NT2/D1 (cell line): ENCODE measurements at regions not wholly inside any gene's neighbourhood (a gene's known extent, or its start where the extent isn't known, plus 50 kb on each side); places are given as distances from the start of the nearest gene placed in this dataset.

Source experiments
- DNase-seq: peaks from one replicate; pipeline ENCODE4 v3.0.0-alpha.2; 2011; ENCODE audit warnings: low read depth, low spot score
- H3K27me3 ChIP-seq: 2 replicates; pipeline ENCODE4 v1.6.0; 2011; ENCODE audit warnings: mild to moderate bottlenecking; ENCODE audit not compliant: insufficient read length, insufficient read depth
- H3K36me3 ChIP-seq: 2 replicates; pipeline ENCODE4 v1.6.1; 2011; ENCODE audit warnings: mild to moderate bottlenecking, low read length, mixed read lengths; ENCODE audit not compliant: insufficient read depth, insufficient read length
- H3K4me1 ChIP-seq: 2 replicates; pipeline ENCODE4 v1.5.1; 2011; ENCODE audit not compliant: insufficient read depth, insufficient read length
- H3K4me3 ChIP-seq: 2 replicates; pipeline ENCODE4 v1.5.1; 2011; ENCODE audit warnings: low read depth; ENCODE audit not compliant: insufficient read length
- H3K9ac ChIP-seq: 2 replicates; pipeline ENCODE4 v1.6.0; 2011; ENCODE audit warnings: low read depth; ENCODE audit not compliant: insufficient read length
- H3K9me3 ChIP-seq: 2 replicates; pipeline ENCODE4 v1.5.1; 2011; ENCODE audit warnings: mild to moderate bottlenecking, low read length; ENCODE audit not compliant: insufficient read depth
- SUZ12 ChIP-seq: IDR thresholded peaks from 2 replicates; pipeline ENCODE4 v1.6.1; 2011; ENCODE audit not compliant: insufficient read length, insufficient read depth; ENCODE audit errors: extremely low read depth
- YY1 ChIP-seq: IDR thresholded peaks from 2 replicates; pipeline ENCODE4 v1.6.1; 2011; ENCODE audit not compliant: insufficient read length, insufficient read depth
- ZNF274 ChIP-seq: IDR thresholded peaks from 2 replicates; pipeline ENCODE4 v1.6.1; 2011; ENCODE audit warnings: mild to moderate bottlenecking, low read depth, low read length

- TF ChIP-seq SUZ12, result no peak
- peaks cover 9% of the 10 kb centered on the region; the same call in 1 of the 2 replicates for H3K9me3 ChIP-seq
Observed at GRCh38 chr3:20516311-20516710, 330.3 kb upstream of the SGO1 start.

GRCh38 chr3:20515834-20516233, 329.8 kb upstream of the SGO1 start:
- DNase-seq, result no peak
- Histone ChIP-seq H3K4me3 (no peak overlapping the region), H3K9me3 (peaks cover 9% of the 10 kb centered on the region; the same call in 1 of the 2 replicates), H3K27me3 (no peaks in the 10 kb centered on the region), H3K4me1 (no peaks in the 10 kb centered on the region), H3K36me3 (no peaks in the 10 kb centered on the region), H3K9ac (no peak overlapping the region)
- TF ChIP-seq YY1 (no peak), SUZ12 (no peak), ZNF274 (no peak)

More at GRCh38 chr3:20516311-20516710, 330.3 kb upstream of the SGO1 start:
- Histone ChIP-seq H3K36me3 (no peaks in the 10 kb centered on the region), H3K27me3 (no peaks in the 10 kb centered on the region), H3K4me1 (no peaks in the 10 kb centered on the region), H3K4me3 (no peak overlapping the region), H3K9ac (no peak overlapping the region)
- no peak for DNase-seq

- peak; percentile 44 for DNase-seq
- H3K4me3 ChIP-seq, result no peak overlapping the region
Observed at GRCh38 chr3:20511863-20512505, 326.0 kb upstream of the SGO1 start.

GRCh38 chr3:20510396-20510795, 324.4 kb upstream of the SGO1 start:
- Histone ChIP-seq H3K36me3 (no peaks in the 10 kb centered on the region), H3K4me1 (no peaks in the 10 kb centered on the region), H3K4me3 (no peak overlapping the region), H3K9me3 (peaks cover 9% of the 10 kb centered on the region; the same call in 1 of the 2 replicates), H3K9ac (no peak overlapping the region), H3K27me3 (no peaks in the 10 kb centered on the region)
- TF ChIP-seq SUZ12 (no peak), YY1 (no peak)
- DNase-seq, result no peak

More at GRCh38 chr3:20511863-20512505, 326.0 kb upstream of the SGO1 start:
- Histone ChIP-seq H3K9ac (no peak overlapping the region), H3K9me3 (peaks cover 9% of the 10 kb centered on the region; the same call in 1 of the 2 replicates), H3K4me1 (no peaks in the 10 kb centered on the region), H3K36me3 (no peaks in the 10 kb centered on the region), H3K27me3 (no peaks in the 10 kb centered on the region)
- TF ChIP-seq YY1, result no peak
- TF ChIP-seq ZNF274, result no peak
- TF ChIP-seq SUZ12, result no peak

- TF ChIP-seq YY1 (no peak), ZNF274 (no peak), SUZ12 (no peak)
- H3K36me3 ChIP-seq, result no peaks in the 10 kb centered on the region
- H3K4me3 ChIP-seq, result no peak overlapping the region
- H3K9ac ChIP-seq, result no peak overlapping the region
- H3K4me1 ChIP-seq, result no peaks in the 10 kb centered on the region
- H3K9me3 ChIP-seq, result no peaks in the 10 kb centered on the region
- no peaks in the 10 kb centered on the region for H3K27me3 ChIP-seq
- no peak for DNase-seq
Observed at GRCh38 chr3:20503394-20504082, 317.5 kb upstream of the SGO1 start.

GRCh38 chr3:20490996-20491395, 305.0 kb upstream of the SGO1 start:
- H3K4me3 ChIP-seq, result no peak overlapping the region
- H3K9ac ChIP-seq, result no peak overlapping the region
- H3K9me3 ChIP-seq, result no peaks in the 10 kb centered on the region
- no peak for DNase-seq
- TF ChIP-seq SUZ12, result no peak
- TF ChIP-seq ZNF274, result no peak
- no peaks in the 10 kb centered on the region for H3K27me3 ChIP-seq
- no peaks in the 10 kb centered on the region for H3K36me3 ChIP-seq
- H3K4me1 ChIP-seq, result no peaks in the 10 kb centered on the region

GRCh38 chr3:20488151-20488550, 302.1 kb upstream of the SGO1 start:
- no peaks in the 10 kb centered on the region for H3K27me3 ChIP-seq
- no peak for DNase-seq
- peaks cover 12% of the 10 kb centered on the region for H3K9me3 ChIP-seq
- no peak overlapping the region for H3K4me3 ChIP-seq
- H3K4me1 ChIP-seq, result no peaks in the 10 kb centered on the region
- H3K36me3 ChIP-seq, result no peaks in the 10 kb centered on the region
- H3K9ac ChIP-seq, result no peak overlapping the region
- TF ChIP-seq YY1, result no peak
- no peak for TF ChIP-seq ZNF274
- no peak for TF ChIP-seq SUZ12
